GM18867 (cell line): ENCODE measurements at regions not wholly inside any gene's neighbourhood (a gene's known extent, or its start where the extent isn't known, plus 50 kb on each side); places are given as distances from the start of the nearest gene placed in this dataset.

Experiments
- ATAC-seq: cut with Tn5 transposase; IDR thresholded peaks from one replicate; pipeline ENCODE4 v1.9.1; 2021; ENCODE audit warnings: mild to moderate bottlenecking, moderate library complexity; ENCODE audit not compliant: unreplicated experiment

DNA sequence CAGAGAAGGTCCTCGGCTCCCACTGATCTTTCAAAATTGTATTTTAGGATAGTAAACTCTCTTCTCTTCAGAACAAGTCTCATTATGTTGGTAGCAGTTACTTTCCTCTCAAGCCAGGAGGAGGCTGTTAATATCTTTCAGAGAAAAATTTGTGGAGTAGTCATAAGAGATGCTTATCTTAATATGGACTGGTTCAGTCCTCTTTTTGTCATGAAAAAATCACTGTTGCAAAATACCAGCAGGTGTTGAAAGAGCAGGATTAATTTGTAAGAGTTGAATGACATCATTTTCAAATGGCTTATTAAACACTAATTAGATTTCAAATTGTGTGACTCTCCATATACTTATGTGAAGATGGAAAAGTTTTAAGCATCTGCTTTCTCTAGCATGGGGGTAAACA lies 662.5 kb downstream of the POM121L12 start:
- ATAC-seq: no peak

DNA sequence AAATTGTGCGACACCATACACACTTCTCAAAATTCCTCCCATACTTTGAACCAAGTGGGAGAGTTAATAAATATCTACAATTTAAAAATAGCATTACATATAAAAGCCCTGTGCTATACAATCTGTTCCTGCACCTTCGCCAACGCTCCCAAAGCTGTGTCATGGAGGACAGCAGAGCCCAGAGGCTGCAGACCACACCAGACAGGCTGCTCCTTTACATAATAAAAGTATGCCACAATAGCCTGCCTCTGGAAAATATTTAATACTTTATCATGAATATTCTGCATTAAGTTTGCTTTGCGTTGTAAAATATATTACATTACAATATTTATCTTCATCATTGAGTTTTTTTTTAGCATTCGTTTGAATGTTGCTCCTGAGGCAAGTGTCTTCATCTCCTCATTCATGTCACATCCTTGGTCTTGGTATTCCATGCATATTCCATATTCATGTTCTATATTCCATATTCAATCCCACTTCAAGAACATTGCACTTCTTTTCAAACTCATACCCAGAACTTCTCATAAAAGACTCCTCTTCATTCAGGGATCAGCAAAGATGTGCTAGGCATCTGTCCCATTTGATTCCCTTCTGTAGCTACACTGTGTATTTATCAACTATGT lies 663.9 kb downstream of the POM121L12 start:
- ATAC-seq: no peak

DNA sequence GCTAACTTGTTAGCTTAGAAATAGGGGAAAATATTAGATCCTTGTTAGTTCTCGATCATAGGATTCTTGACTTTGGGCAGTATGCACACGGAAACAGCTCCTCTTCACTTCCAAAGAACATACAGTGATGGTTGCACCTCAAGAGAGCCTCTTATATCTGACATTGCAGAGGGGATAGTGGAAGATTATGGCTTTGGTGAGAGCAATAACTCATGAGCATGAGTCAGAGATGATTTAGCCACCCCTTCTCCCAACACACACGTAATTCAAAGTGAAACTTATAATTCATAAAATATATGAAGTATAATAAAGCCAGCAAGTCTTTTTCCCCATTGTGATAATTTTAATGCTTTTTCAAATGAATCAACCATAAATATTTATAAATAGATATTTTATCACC lies 683.7 kb downstream of the POM121L12 start:
- no peak for ATAC-seq

DNA sequence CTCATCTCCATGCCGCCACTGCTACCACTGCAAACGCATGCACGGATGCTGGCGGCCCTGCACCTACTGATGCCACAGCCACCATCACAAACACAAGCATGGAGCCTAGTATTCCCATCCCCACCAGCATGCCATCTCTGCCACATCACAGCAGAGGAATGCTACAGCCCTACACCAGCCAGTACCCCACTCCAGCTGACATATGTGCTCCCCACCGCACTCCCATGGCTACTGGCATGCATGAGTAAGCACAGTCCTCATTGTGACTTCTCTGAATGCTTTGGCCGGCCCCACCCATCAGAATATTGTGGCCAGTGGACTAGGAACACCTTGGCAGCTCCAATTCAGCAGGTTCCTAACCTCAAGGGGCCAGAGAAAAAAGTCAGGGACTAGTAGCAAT lies 705.5 kb downstream of the POM121L12 start:
- no peak for ATAC-seq

DNA sequence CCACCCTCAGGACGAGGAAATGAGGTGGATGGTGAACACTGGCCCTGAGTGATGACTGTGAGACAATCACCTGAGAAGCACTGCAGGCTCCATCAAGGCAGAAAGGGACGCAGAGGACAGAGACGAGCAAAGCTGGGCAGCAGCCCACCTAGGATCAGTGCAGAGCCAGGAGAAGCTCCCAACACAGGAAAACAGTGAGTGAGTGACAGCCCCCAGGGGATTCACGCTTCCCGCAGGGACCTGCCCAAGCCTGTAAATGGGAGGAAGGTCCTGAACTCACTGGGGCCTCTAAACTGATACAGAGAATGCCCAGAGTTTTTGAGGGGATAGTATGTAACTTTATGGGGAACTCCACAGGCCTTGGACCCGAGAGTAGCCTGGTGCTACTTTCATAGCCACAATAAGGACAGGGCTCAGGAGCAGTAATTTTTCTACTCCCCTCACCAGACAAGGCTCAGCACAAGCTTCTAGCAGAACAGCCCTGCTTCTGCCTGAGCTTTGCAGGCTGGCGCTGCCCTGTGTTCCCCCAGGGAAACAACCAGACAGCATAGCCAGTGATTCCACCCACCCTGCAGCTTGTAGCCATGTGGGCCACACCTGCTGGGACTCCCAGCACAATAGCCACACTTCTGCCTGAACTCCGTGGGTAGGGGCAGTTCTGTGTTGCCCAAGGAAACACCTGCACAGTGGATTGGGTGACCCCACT lies 708.4 kb downstream of the POM121L12 start:
- no peak for ATAC-seq

DNA sequence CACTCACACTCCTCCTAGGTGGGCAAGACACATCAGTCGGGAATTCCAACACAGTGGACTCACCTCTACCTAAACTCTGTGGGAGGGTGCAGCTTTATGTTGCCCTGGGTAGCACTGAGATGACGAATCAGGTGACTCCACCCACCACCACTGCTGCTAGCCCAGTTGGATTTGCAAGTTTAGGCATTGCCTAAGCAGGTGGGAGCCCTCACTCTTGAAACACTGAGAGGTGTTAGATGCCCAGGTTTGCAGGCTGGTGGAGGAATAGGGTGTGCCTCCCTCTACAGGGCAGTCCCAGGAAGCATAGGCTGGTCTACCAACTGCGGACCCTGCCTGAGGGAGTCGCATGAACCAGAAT lies 708.9 kb downstream of the POM121L12 start:
- ATAC-seq: no peak

DNA sequence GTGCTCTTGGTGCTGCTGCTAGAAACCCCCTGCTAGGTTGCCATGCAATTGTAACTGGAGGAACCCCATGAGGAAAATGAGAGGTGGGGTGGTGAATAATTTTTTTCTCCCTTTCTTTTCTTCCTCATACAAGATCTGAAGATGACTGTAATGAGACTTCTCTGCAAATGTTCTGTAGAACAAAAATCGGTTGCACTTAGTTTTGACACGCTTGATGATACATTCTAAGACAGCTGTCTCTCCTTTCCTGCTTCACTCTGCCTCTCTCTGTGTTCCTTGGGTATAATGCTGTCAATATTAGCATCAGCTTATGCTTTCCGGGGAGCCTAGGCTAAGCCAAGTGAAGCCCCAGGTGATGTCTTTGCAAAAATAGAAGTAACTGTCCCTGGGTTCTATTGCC lies 721.5 kb downstream of the POM121L12 start:
- no peak for ATAC-seq

DNA sequence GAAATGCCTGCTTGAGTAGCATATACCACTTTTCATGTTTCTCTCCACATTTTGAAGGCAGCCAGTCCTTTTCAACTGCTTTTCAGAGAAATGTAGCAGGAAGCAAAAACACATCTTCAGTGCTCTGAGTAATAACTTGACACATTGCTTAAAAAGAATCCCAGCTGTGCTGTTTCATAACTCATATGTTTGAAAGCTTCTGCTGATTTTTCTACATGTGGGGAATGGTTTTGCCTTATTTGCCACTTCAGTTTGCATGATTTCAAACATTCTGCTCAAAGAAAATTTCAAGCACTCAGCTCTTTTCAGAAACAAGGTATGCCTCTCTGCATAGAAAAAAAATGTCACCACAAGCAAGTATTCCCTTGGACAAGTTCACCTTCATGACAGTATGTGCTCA lies 732.8 kb downstream of the POM121L12 start:
- ATAC-seq: no peak

DNA sequence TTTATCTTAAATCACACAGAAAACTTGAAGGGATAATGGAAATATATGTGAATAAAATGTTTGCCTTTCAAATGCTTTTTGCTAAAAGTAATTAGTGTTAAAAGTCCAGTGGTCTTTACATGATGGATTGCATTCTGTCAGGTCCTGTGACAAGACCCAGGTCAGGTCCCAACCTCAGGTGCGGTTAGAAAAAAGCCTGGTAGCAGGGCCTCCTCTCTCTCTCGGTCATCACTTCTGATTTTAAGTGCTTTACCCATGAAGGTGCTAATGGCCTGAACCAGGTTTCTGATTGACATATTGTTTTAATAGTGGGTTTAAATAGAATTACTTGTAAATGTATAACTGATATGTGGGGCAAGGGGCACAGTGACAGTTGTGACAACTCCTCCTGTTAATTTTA lies 736.3 kb downstream of the POM121L12 start:
- no peak for ATAC-seq

DNA sequence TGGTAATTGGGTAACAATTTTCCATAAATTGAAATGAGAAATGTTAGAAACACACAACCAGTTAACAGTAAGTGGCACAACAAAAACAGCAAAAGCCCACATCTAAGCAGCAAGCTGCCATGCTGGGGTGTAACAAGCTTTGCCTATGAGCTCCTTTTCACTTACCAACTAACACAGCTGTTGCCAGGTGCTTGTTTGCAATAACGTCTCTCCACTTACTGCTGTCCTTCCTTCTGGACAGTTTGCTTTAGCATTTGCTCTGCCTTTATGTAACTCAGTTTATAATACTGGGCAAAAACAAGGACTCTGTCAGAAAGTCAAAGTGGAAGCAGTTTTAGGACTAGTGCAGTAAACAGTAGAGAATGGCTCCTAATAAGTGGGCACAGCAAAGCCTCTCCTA lies 740.9 kb downstream of the POM121L12 start:
- no peak for ATAC-seq

DNA sequence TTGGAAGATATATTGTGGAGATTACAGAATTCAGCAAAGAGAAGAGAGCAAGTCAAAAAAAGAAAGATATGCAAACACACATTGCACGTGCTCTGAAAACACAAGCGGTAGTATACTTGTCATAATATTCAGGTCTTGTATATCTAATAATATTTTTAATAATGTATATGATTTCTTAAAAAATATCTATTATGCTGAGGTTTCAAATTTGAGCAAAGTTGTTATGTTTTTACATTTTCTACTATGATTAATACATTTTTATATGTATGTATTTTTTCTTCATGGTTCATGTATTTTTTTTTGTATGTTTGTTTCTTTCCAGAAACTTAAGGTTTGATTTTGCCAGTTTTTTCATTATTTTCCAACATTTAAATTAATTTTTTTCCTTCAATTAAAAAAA lies 752.4 kb upstream of the VSTM2A start:
- no peak for ATAC-seq

DNA sequence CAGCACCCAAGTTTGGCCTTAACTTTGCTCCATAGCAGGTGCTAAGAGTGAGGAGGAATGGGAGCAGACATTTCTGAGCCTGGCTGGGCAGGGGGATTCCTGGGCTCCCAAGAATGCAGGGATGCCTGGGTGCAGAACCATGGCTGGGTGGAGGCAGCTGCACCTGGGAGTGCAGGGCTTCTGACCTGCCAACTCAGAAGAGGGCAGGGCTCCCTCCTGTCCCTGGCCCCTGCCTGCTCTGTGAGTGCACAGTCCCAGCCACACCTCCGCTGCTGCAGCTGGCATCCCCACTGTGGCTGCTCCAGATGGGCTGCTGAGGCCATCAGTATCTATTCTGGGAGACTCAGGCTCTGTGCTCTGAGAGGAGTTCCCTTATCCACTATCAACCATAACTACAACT lies 747.4 kb upstream of the VSTM2A start:
- ATAC-seq: no peak

DNA sequence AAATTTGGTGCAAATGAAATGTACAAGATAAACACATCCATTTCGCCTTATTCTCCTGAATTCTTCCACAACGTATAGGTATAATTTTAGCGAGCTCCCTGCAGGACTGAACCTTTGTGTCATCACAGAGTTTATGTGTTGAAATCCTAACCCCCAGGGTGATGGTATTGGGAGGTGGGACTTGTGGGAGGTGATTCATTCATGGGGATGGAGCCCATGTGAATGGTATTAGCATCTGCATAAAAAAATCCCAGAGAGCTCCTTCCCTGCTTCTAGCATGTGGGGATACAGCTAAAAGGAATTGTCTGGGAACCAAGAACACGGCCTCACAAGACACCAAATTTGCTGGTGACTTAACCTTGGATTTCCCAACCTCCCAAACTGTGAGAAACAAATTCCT lies 741.4 kb upstream of the VSTM2A start:
- ATAC-seq: no peak

DNA sequence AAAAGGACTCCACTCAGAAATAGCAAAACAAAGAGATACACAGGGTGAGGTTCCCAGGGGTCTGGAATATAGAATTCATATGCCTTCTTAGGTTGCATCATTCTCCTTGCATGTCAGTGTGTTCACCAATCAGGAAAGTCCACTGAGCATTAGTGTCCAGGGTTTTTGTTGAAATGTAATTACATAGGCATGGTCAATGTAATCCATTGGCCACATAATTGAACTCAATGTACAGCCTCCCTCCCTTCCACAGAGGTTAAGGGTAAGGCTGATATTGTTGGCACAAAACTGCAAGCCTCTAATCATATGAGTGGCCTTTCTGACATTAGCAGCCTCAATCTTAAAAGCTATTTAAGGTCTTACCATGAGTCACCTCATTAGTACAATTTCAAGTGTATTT lies 736.1 kb upstream of the VSTM2A start:
- no peak for ATAC-seq

DNA sequence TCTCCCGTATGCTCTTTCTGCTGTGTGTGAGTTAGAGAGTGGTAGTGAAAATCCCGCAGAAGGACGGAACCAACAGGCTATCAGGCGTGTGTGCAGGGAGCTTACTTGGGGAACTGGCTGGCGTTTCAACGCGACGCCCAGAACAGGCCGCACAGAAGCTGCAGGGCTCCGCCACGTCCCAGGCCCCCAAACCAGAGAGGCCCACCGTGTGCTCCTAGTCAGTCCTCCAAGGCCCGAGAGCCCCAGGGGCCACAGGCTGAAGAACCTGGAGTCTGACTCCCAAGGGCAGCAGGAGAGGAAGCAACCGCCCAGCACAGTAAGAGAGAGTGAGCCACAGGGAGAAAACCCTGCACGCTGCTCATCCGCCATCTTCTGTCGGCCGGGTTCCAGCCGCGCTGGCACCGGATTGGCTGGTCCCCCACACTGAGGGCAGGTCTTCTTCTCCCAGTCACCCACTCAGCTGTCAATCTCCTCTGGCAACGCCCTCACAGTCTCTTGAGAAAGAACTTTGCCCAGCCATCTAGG lies 730.6 kb upstream of the VSTM2A start:
- no peak for ATAC-seq

DNA sequence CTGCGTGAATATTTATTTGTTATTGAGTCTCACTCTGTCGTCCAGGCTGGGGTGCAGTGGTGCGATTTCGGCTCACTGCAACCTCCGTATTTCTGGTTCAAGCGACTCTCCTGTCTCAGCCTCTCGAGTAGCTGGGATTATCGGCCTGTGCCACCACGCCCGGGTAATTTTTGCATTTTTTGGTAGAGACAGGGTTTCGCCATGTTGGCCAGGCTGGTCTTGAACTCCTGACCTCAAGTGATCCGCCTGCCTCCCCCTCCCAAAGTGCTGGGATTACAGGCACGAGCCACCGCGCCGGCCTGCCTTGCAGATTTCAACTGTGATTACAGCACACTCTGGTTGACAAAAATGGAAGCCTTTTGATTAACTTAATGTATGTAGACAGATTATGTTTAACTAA lies 730.0 kb upstream of the VSTM2A start:
- ATAC-seq: no peak

DNA sequence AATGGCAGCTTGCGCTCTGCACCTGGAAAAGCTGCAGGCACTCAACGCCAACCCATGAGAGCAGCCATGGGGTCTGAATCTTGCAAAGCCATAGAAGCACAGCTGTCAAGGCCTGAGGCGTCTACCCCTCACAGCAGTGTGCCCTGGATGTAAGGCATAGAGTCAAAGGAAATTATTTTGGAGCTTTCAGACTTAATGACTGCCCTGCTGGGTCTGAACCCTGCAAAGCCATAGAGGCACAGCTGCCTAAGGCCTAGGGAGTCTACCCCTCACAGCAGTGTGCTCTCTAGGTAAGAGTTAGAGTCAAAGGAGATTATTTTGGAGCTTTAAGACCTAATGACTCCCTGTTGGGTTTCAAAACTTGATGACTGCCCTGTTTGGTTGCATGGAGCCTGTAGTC lies 706.9 kb upstream of the VSTM2A start:
- no peak for ATAC-seq

DNA sequence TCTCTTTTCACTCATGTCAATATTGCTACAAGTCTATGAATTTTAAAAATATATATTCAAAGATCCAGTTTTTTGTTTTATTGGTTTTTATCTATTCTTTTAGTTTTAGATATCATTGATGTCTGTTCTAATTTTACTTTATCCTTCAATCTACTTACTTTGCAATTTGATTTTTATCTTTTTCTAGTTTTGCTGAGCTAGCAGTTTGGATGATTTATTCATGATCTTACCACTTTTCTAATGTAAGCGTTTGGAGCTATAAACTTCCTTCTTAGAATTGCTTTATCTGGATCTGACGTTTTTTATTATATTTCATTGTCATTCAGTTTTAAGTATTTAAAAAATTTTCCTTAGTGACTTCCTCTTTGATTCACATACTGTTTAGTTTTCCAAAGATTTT lies 664.5 kb upstream of the VSTM2A start:
- ATAC-seq: no peak

DNA sequence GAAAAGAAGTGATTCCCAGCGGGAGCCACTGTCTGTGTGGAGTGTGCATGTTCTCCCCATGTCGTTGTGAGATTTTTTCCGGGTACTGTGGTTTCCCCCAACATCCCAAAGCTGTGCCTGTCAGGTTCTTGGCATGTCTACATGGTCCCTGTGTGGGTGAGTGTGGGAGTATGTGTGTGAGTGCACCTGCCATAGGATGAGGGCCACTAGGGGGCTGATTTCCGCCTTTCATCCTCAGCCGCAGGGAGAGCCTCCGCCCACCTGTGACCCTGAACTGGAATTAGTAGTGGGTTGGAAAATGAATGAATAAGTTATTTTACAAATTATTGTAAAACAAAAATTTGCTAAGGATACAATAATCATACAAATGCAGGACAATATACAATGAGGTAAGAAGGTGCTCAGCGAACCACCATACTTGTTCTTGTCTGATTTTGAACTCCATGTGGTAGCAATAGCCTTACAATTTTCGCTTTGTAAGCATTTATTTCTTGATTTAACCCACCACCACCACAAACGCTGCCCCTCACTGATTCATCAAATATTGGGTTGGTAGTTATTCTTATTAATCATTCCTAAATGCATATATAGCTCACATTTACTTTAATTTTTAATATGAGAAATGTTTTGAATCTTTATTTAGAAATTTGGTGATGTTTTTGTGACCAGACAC lies 641.2 kb upstream of the VSTM2A start:
- ATAC-seq: no peak

DNA sequence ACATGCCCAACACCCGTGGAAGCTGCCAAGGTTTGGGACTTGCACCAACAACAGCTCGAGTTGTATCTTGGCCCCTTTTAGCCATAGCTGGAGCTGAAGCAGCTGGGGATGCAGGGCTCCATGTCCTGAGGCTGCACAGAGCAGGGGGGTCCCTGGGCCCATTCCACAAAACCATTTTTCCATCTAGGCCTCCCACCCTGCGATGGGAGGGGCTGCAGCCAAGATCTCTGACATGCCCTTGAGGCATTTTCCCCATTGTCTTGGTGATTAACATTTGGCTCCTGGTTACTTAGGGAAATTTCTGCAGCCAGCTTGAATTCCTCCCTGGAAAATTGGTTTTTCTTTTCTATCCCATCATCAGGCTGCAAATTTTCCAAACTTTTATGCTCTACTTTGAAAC lies 637.8 kb upstream of the VSTM2A start:
- no peak for ATAC-seq

DNA sequence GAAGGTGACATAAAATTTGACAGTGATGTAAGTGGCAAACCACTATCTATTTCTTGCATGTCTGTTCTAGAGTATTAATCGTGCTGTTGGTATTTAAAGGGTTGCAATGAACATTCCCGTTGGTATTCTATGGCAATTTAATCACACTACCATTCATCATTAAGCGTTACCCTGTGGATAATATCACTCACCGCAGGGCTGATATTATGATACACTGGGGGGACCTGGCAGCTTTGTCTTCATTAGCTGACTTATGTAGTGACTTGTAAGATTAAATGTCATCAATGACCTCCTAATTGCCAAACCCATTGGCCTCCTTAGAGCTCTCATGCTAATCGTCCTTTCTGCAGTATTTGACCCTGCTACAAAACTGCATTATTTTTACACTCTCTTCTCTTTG lies 624.5 kb upstream of the VSTM2A start:
- no peak for ATAC-seq

DNA sequence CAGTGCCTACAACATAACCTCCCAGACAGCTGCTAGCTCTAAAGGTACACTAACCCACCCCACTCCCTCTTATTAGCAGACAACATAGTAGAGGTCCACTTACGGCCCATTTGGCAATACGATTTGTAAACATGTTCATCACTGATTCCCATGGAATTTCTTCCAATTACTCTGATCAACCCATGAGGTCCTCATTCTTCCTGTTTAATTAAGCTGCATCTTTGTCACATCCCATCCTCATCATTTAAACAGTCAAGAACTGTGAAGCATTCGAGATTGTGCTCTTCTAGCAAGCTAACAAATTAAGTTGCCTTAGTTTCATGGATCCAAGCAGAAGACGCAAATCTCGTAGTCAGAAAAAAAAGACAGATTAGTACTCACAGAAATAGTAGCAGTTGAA lies 622.2 kb upstream of the VSTM2A start:
- no peak for ATAC-seq
